Endodermal cell (in vitro differentiated cells): ENCODE measurements at regions not wholly inside any gene's neighbourhood (a gene's known extent, or its start where the extent isn't known, plus 50 kb on each side); places are given as distances from the start of the nearest gene placed in this dataset.

Experiments
- DNase-seq: peaks from one replicate; pipeline ENCODE4 v3.0.0-alpha.2; 2017
- H3K27ac ChIP-seq: 2 replicates; pipeline ENCODE4 v1.5.1; 2013; ENCODE audit warnings: mild to moderate bottlenecking, low read depth, low read length, moderate library complexity
- H3K27me3 ChIP-seq: 2 replicates; pipeline ENCODE4 v1.6.1; 2013; ENCODE audit warnings: mild to moderate bottlenecking, low read length, moderate library complexity; ENCODE audit not compliant: insufficient read depth, control insufficient read depth, poor library complexity, severe bottlenecking
- H3K36me3 ChIP-seq: 2 replicates; pipeline ENCODE4 v1.7.0; 2013; ENCODE audit warnings: mild to moderate bottlenecking, low read length, moderate library complexity; ENCODE audit not compliant: control insufficient read depth, insufficient read depth
- H3K4me1 ChIP-seq: one replicate; pipeline ENCODE4 v1.7.0; 2013; ENCODE audit warnings: low read length; ENCODE audit not compliant: control insufficient read depth, insufficient read depth
- H3K4me3 ChIP-seq: 2 replicates; pipeline ENCODE4 v1.5.1; 2013; ENCODE audit warnings: mild to moderate bottlenecking, low read length, moderate library complexity
- H3K9ac ChIP-seq: 2 replicates; pipeline ENCODE4 v1.6.1; 2013; ENCODE audit warnings: mild to moderate bottlenecking, low read length, moderate library complexity; ENCODE audit not compliant: poor library complexity, severe bottlenecking; ENCODE audit errors: extremely low read depth
- H3K9me3 ChIP-seq: 2 replicates; pipeline ENCODE4 v1.6.1; 2013; ENCODE audit warnings: mild to moderate bottlenecking, low read length, moderate library complexity; ENCODE audit not compliant: control insufficient read depth
- H3K27ac Mint-ChIP-seq: 2 replicates; pipeline ENCODE4 v1.8.0; 2020; ENCODE audit warnings: mixed read lengths
- H3K27me3 Mint-ChIP-seq: 2 replicates; pipeline ENCODE4 v1.8.0; 2021; ENCODE audit warnings: mild to moderate bottlenecking, mixed read lengths; ENCODE audit not compliant: insufficient read depth
- H3K36me3 Mint-ChIP-seq: 2 replicates; pipeline ENCODE4 v1.8.0; 2020; ENCODE audit warnings: low read depth, mixed read lengths
- H3K4me1 Mint-ChIP-seq: 2 replicates; pipeline ENCODE4 v1.8.0; 2020; ENCODE audit warnings: mixed read lengths
- H3K4me3 Mint-ChIP-seq: 2 replicates; pipeline ENCODE4 v1.8.0; 2020; ENCODE audit warnings: mild to moderate bottlenecking, moderate library complexity, mixed read lengths
- H3K9me3 Mint-ChIP-seq: 2 replicates; pipeline ENCODE4 v1.8.0; 2020; ENCODE audit warnings: mild to moderate bottlenecking, mixed read lengths
- CTCF ChIP-seq: fragments of 200-600 bp; sonication (generic); conservative IDR thresholded peaks from 2 replicates; pipeline ENCODE4 v1.5.0; 2021; ENCODE audit warnings: antibody characterized with exemption, mild to moderate bottlenecking
- WGBS, 2 experiments: methylation state at CpG; one replicate each; pipeline versions ENCODE4 v1.1.5 to v1.1.7; 2013; ENCODE audit warnings: missing lambda C conversion rate in 2 of 2, mixed read lengths in 1 of 2; ENCODE audit not compliant: insufficient coverage in 1 of 2, insufficient read length in 1 of 2; 5-methylcytosine and 5-hydroxymethylcytosine counted together

- H3K27ac ChIP-seq = no peak overlapping the region
- Mint-ChIP-seq H3K4me3 (no peak overlapping the region), H3K27me3 (no peaks in the 10 kb centered on the region), H3K4me1 (peaks cover 17% of the 10 kb centered on the region), H3K36me3 (peaks cover 9% of the 10 kb centered on the region), H3K9me3 (no peaks in the 10 kb centered on the region), H3K27ac (no peak overlapping the region)
- H3K9me3 ChIP-seq = no peaks in the 10 kb centered on the region
- no peak overlapping the region for H3K9ac ChIP-seq
- no peaks in the 10 kb centered on the region for H3K27me3 ChIP-seq
- no peaks in the 10 kb centered on the region for H3K36me3 ChIP-seq
- DNase-seq = peak; percentile 39
- H3K4me3 ChIP-seq = no peak overlapping the region
- 90 to 96% methylated on average over 7 of the region's 7 CpGs for WGBS, 2 experiments
- TF ChIP-seq CTCF = no peak
- no peaks in the 10 kb centered on the region for H3K4me1 ChIP-seq
These were observed 173.1 kb downstream of the SEC14L1 start for GRCh38 chr17:77313831-77314230.

DNA sequence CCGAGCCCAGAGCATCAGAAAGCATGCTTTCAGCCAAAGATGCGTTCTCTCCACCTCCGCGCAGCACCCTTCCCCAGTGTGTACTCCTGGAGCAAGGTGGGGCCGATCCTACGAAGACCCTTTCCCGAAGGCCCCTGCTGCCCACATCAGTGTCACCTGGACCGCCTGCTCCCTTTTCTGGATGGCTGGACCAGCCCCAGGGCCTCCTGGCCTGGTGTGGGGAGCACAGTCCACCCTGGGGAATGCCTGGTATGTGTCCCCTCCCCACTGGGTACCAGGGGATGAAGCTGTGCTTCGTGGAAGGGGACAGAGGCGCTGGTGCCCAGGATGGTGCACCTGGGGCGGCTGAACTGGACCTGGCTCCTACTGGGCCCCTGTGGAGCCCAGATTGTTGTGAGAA, 173.8 kb downstream of the SEC14L1 start:
- Mint-ChIP-seq H3K9me3 (no peaks in the 10 kb centered on the region), H3K4me1 (peaks cover 17% of the 10 kb centered on the region), H3K27ac (no peak overlapping the region), H3K36me3 (peaks cover 9% of the 10 kb centered on the region), H3K27me3 (no peaks in the 10 kb centered on the region), H3K4me3 (no peak overlapping the region)
- Histone ChIP-seq H3K4me1 (no peaks in the 10 kb centered on the region), H3K9ac (no peak overlapping the region), H3K36me3 (no peaks in the 10 kb centered on the region), H3K9me3 (no peaks in the 10 kb centered on the region), H3K27ac (no peak overlapping the region), H3K27me3 (no peaks in the 10 kb centered on the region), H3K4me3 (no peak overlapping the region)
- 88 to 92% methylated on average over 8 to 11 of the region's 11 CpGs for whole genome bisulfite sequencing, 2 experiments
- TF ChIP-seq CTCF = no peak
- DNase-seq = peak; percentile 49

DNA sequence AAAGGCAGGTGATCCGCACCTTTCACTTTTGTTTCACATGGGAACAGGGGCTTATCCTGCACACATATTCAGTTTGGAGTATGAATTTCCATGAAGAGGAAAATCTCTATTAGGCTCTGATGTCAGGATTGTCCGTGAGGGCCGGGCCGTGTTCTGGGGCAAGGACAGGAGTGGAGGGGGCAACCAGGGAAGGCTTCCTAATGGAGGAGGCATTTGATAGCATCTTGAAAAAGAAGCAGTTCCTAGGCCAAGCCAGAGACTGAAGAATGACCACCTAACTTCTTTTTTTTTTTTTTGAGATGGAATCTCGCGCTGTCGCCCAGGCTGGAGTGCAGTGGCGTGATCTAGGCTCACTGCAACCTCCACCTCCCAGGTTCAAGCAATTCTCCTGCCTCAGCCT, 174.2 kb downstream of the SEC14L1 start:
- H3K4me3 ChIP-seq = no peak overlapping the region
- no peak overlapping the region for H3K9ac ChIP-seq
- H3K27ac ChIP-seq = no peak overlapping the region
- H3K27me3 ChIP-seq = no peaks in the 10 kb centered on the region
- Mint-ChIP-seq H3K4me3 (no peak overlapping the region), H3K4me1 (peaks cover 17% of the 10 kb centered on the region), H3K27ac (no peak overlapping the region), H3K36me3 (peaks cover 9% of the 10 kb centered on the region), H3K27me3 (no peaks in the 10 kb centered on the region), H3K9me3 (no peaks in the 10 kb centered on the region)
- TF ChIP-seq CTCF = no peak
- H3K36me3 ChIP-seq = no peaks in the 10 kb centered on the region
- WGBS, 2 experiments = 93 to 98% methylated on average over 3 to 8 of the region's 8 CpGs
- no peaks in the 10 kb centered on the region for H3K4me1 ChIP-seq
- no peaks in the 10 kb centered on the region for H3K9me3 ChIP-seq
- no peak for DNase-seq
